ENCODE measurements at regions not wholly inside any gene's neighbourhood (a gene's known extent, or its start where the extent isn't known, plus 50 kb on each side); places are given as distances from the start of the nearest gene placed in this dataset.
"Not testable (repeated sequence)": the region's sequence is repeated elsewhere in the genome, so short reads cannot be mapped to it uniquely, and the experiment has no call there.

- TF ChIP-seq CTCF (IDR thresholded peaks at IDR 0.05; ENCODE audit: insufficient read depth, low read depth, low read length); EZH2 (IDR thresholded peaks at IDR 0.05; ENCODE audit: insufficient read depth, low read length): not testable (repeated sequence)
These were observed 162.4 kb downstream of the TMEM121 start for GRCh38 chr14:105688664-105689221.
